ENCODE measurements at regions not wholly inside any gene's neighbourhood (a gene's known extent, or its start where the extent isn't known, plus 50 kb on each side); places are given as distances from the start of the nearest gene placed in this dataset.

DNA sequence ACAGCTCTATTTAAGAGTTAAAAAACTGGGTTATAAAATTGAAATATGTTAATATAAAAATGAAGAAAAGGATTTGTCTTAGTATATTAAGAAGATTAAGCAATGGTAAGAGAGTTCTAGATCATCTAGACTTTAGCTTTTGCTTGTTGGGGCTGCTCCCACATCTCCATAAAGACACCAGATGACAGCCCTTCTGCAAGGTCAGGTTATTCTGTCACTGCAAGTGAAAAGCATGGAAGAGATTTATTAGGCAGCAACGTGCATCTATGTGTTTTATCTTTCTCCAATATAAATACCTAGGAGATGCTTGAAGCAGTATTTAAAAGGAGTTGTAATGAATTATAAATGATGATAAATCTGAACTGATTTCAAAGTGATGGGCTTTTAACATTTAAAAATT is 1560.4 kb downstream of the AMY1C start:
- no peak for TF ChIP-seq POLR2AphosphoS5 (IDR thresholded peaks at IDR 0.05)
- TF ChIP-seq, protein P1, sequence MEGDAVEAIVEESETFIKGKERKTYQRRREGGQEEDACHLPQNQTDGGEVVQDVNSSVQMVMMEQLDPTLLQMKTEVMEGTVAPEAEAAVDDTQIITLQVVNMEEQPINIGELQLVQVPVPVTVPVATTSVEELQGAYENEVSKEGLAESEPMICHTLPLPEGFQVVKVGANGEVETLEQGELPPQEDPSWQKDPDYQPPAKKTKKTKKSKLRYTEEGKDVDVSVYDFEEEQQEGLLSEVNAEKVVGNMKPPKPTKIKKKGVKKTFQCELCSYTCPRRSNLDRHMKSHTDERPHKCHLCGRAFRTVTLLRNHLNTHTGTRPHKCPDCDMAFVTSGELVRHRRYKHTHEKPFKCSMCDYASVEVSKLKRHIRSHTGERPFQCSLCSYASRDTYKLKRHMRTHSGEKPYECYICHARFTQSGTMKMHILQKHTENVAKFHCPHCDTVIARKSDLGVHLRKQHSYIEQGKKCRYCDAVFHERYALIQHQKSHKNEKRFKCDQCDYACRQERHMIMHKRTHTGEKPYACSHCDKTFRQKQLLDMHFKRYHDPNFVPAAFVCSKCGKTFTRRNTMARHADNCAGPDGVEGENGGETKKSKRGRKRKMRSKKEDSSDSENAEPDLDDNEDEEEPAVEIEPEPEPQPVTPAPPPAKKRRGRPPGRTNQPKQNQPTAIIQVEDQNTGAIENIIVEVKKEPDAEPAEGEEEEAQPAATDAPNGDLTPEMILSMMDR (IDR thresholded peaks at IDR 0.05): no peak
- TF ChIP-seq POLR2A (IDR thresholded peaks at IDR 0.05): no peak
- Histone ChIP-seq H3K9me3 (no peaks in the 10 kb centered on the region), H3K27me3 (replicated peaks; ENCODE audit: insufficient read depth) (no peaks in the 10 kb centered on the region), H3K4me1 (replicated peaks) (no peaks in the 10 kb centered on the region), H3K4me3 (no peak overlapping the region), H3K36me3 (no peaks in the 10 kb centered on the region), H3K27ac (no peak overlapping the region)
- no peak for DNase-seq (ENCODE audit: low spot score)
- 2% methylated on average over 1 of the region's 1 CpG for WGBS
- intact Hi-C loops (cut with DNase I): no loop called here

DNA sequence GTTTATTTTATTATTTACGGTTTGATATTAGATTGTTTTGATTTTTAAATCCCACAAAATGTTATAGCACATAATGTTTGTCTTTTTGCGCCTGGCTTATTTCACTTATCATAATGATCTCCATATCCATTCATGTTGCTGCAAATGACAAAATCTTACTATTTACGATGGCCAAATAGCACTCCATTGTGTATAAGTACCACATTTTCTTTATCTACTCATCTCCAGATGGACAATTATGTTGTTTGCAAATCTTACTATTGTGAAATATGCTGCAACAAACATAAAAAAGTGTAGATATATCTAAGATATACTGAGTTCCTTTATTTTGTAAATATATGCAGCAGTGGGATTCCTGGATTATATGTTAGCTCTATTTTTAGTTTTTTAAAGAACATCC is 1568.3 kb downstream of the AMY1C start:
- DNase-seq (ENCODE audit: low spot score): no peak
- no peaks in the 10 kb centered on the region for H3K4me1 ChIP-seq (replicated peaks)
- no peaks in the 10 kb centered on the region for H3K9me3 ChIP-seq
- no peak overlapping the region for H3K27ac ChIP-seq
- no peak overlapping the region for H3K4me3 ChIP-seq
- intact Hi-C loops (cut with DNase I): no loop called here
- TF ChIP-seq POLR2A (IDR thresholded peaks at IDR 0.05): no peak
- TF ChIP-seq, protein P1 (IDR thresholded peaks at IDR 0.05): no peak
- TF ChIP-seq POLR2AphosphoS5 (IDR thresholded peaks at IDR 0.05): no peak
- no peaks in the 10 kb centered on the region for H3K27me3 ChIP-seq (replicated peaks; ENCODE audit: insufficient read depth)
- no peaks in the 10 kb centered on the region for H3K36me3 ChIP-seq
- WGBS: 73% methylated on average over 3 of the region's 3 CpGs

DNA sequence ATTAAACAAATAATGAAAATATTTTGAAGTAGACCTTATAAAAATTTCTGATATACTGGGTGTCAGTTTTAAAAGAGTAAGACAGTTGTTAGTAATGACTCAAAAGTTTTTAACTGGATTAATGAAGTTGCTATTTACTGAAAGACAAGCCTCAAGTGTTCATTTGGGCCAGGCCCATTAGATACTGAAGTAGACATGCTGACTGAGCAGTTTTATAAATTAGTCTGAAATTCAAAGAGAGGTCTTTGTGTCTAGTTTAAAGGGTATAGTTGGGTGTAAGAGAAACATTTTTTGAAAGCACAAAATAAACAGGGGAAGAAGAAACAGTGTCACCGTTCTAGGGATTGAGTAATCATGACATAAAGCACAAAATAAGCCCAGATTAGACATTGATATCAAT is 1577.2 kb downstream of the AMY1C start:
- H3K9me3 ChIP-seq: no peaks in the 10 kb centered on the region
- no peaks in the 10 kb centered on the region for H3K27me3 ChIP-seq (replicated peaks; ENCODE audit: insufficient read depth)
- intact Hi-C loops (cut with DNase I): no loop called here
- TF ChIP-seq, protein P1 (IDR thresholded peaks at IDR 0.05): no peak
- TF ChIP-seq POLR2AphosphoS5 (IDR thresholded peaks at IDR 0.05): no peak
- no peak for TF ChIP-seq POLR2A (IDR thresholded peaks at IDR 0.05)
- no peaks in the 10 kb centered on the region for H3K36me3 ChIP-seq
- DNase-seq (ENCODE audit: low spot score): no peak
- no peak overlapping the region for H3K4me3 ChIP-seq
- no peaks in the 10 kb centered on the region for H3K4me1 ChIP-seq (replicated peaks)
- no peak overlapping the region for H3K27ac ChIP-seq
- 42% methylated on average over 1 of the region's 1 CpG for WGBS

DNA sequence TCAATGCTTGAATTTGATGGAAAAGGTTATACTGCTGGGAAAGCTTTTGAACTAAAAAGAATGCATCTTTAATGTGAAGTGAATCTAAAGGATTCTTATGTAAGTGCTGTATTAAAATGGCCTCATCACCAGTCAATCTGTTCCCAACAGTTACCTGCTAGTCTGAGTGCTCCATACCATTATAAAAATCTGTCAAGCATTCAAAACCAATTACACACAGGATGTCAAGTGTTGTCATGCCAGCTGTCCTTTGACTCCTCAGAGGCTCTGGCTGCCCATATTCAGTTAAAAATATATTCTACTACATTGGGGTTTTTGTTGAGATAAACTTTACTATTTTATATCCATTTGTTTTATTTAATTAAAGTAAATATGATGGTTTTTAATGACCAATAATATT is 1587.7 kb downstream of the AMY1C start:
- Histone ChIP-seq H3K27ac (no peak overlapping the region), H3K36me3 (no peaks in the 10 kb centered on the region), H3K9me3 (no peaks in the 10 kb centered on the region), H3K4me3 (no peak overlapping the region), H3K4me1 (replicated peaks) (no peaks in the 10 kb centered on the region), H3K27me3 (replicated peaks; ENCODE audit: insufficient read depth) (no peaks in the 10 kb centered on the region)
- TF ChIP-seq, protein P1 (IDR thresholded peaks at IDR 0.05): no peak
- no peak for TF ChIP-seq POLR2AphosphoS5 (IDR thresholded peaks at IDR 0.05)
- TF ChIP-seq POLR2A (IDR thresholded peaks at IDR 0.05): no peak
- intact Hi-C loops (cut with DNase I): no loop called here
- no peak for DNase-seq (ENCODE audit: low spot score)

DNA sequence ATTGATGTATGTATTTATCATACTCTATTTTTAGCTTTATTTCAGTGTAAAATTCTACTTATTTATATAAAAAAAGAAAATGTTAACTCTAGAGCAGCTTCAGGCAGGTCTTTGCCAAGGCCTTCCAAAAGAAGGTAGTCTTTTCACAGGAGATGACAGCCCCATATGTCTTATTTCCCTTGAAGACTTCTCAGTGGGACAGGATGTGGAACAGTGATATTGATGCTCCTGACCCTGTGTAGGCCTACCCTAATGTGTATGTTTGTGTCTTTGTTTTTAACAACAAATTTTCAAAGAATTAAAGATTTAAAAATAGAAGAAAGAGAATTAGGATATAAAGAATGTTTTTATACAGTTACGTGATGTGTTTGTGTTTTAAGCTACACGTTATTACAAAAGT is 1593.6 kb downstream of the AMY1C start:
- Histone ChIP-seq H3K27ac (no peak overlapping the region), H3K4me3 (no peak overlapping the region), H3K9me3 (no peaks in the 10 kb centered on the region), H3K4me1 (replicated peaks) (no peaks in the 10 kb centered on the region), H3K27me3 (replicated peaks; ENCODE audit: insufficient read depth) (no peaks in the 10 kb centered on the region), H3K36me3 (no peaks in the 10 kb centered on the region)
- TF ChIP-seq POLR2A (IDR thresholded peaks at IDR 0.05): no peak
- TF ChIP-seq POLR2AphosphoS5 (IDR thresholded peaks at IDR 0.05): no peak
- TF ChIP-seq, protein P1 (IDR thresholded peaks at IDR 0.05): no peak
- DNase-seq (ENCODE audit: low spot score): no peak
- WGBS: 81% methylated on average over 2 of the region's 2 CpGs
- intact Hi-C loops (cut with DNase I): no loop called here
